ENCODE measurements at regions not wholly inside any gene's neighbourhood (a gene's known extent, or its start where the extent isn't known, plus 50 kb on each side); places are given as distances from the start of the nearest gene placed in this dataset.

DNA sequence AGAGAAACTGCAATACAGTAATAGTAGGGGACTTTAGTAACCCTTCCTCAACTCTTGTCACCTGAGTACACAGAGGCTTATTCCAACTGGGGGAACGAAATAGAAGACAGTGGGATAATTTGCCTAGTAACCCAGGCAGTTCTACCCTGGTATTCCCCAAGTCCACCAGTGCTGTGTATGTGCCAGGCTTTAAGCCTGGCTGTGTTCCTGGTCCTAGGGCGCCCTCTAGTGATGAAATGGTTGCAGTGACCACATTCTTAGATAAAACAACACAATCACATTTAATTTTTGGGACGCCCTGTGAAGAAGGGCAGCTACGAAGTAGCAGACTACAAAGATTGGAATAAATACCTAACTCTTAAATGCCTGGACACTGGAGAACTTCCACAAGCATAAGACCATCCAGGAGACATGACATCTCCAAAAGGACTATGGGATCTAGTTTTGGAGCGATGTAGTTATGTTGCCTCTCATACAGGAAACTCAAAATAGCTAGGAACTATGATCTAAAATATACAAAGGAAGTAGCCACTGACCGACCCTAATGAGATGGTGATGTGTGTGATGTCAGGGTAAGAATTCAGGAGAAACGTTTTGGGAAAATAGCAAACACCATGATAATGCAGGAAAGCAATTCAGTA lies 163.0 kb upstream of the XIST start:
- Histone ChIP-seq H3K79me1 (ENCODE audit: insufficient read depth, low read depth, low read length, poor library complexity, severe bottlenecking) (no peaks in the 10 kb centered on the region), H3K9ac (ENCODE audit: extremely low read depth, insufficient read length, low read length) (no peak overlapping the region), H3K23ac (ENCODE audit: insufficient read length, low read depth, low read length) (no peak overlapping the region), H4K20me1 (ENCODE audit: control insufficient read depth, insufficient read depth, insufficient read length) (no peaks in the 10 kb centered on the region), H3K14ac (ENCODE audit: insufficient read depth, low read length) (no peak overlapping the region), H3K27ac (ENCODE audit: insufficient read length, low read depth, low read length) (no peak overlapping the region), H2BK5ac (ENCODE audit: insufficient read length, low read length) (no peak overlapping the region), H2AFZ (ENCODE audit: low read length) (no peak overlapping the region), H3K27me3 (ENCODE audit: insufficient read depth, low read length) (no peaks in the 10 kb centered on the region), H4K8ac (replicated peaks; ENCODE audit: insufficient read length, low read depth, low read length) (no peak overlapping the region), H3K79me2 (ENCODE audit: insufficient read depth, low read length) (no peaks in the 10 kb centered on the region), H3T11ph (ENCODE audit: low read length) (no peak overlapping the region), H3K56ac (ENCODE audit: insufficient read length, low read depth, low read length) (no peak overlapping the region), H2BK15ac (ENCODE audit: low read depth, low read length) (no peak overlapping the region), H2BK120ac (ENCODE audit: low read depth, low read length, poor library complexity, severe bottlenecking) (no peak overlapping the region), H2BK20ac (ENCODE audit: low read depth, low read length, poor library complexity, severe bottlenecking) (no peak overlapping the region), H3K9me3 (ENCODE audit: control insufficient read depth, low read depth, low read length) (peaks cover 6% of the 10 kb centered on the region), H3K23me2 (ENCODE audit: insufficient read length, low read depth, low read length, poor library complexity, severe bottlenecking) (no peaks in the 10 kb centered on the region), H3K4me1 (ENCODE audit: insufficient read depth, low read length) (no peaks in the 10 kb centered on the region), H3K4ac (ENCODE audit: low read depth, low read length) (no peak overlapping the region), H2AK5ac (ENCODE audit: insufficient read length, low read length) (no peak overlapping the region), H3K18ac (ENCODE audit: insufficient read length, low read depth, low read length) (no peak overlapping the region), H4K91ac (ENCODE audit: insufficient read length, low read depth, low read length) (no peak overlapping the region), H3K4me2 (ENCODE audit: insufficient read depth, insufficient read length, low read length) (no peak overlapping the region), H4K5ac (ENCODE audit: insufficient read length, low read depth, low read length) (no peak overlapping the region), H2BK12ac (ENCODE audit: insufficient read length, low read depth, low read length) (no peak overlapping the region)
- Mint-ChIP-seq H3K27me3 (ENCODE audit: low read depth) (peaks cover 2% of the 10 kb centered on the region; the same call in 1 of the 2 replicates), H3K4me3 (no peak overlapping the region), H3K9me3 (peaks cover 36 to 50% of the 10 kb centered on the region in 2 experiments), H3K36me3 (ENCODE audit: insufficient read depth in 1 of 3, low read depth in 3 of 3) (peaks cover 33 to 63% (median 35%) of the 10 kb centered on the region in 3 experiments), H3K4me1 (peaks cover 0 to 11% of the 10 kb centered on the region in 2 experiments; a peak in 2 of 4 replicates), H3K27ac (peak overlapping the region in 1 of 3 experiments; percentile 30; a peak in 1 of 7 replicates)
- TF ChIP-seq CTCF (conservative IDR thresholded peaks at IDR 0.05), result peak; percentile 96
- peak; percentile 74 for DNase-seq
- no CpG with 5 or more reads among the region's 7 CpGs for WGBS (ENCODE audit: extremely low coverage, insufficient read length, low lambda C conversion rate)

Data from H9 (cell line).